HepG2 (cell line): ENCODE measurements at regions not wholly inside any gene's neighbourhood (a gene's known extent, or its start where the extent isn't known, plus 50 kb on each side); places are given as distances from the start of the nearest gene placed in this dataset.

Experiments
- E2F5 ChIP-seq: sonication (generic); formaldehyde crosslinking; conservative IDR thresholded peaks from 2 replicates; pipeline ENCODE4 v1.4.0; 2020; ENCODE audit warnings: missing genetic modification reagents
- EHMT2 ChIP-seq: fragments of 200-600 bp; sonication (generic); IDR thresholded peaks from 2 replicates; pipeline ENCODE4 v1.7.0; 2017; ENCODE audit warnings: antibody characterized with exemption, low read depth, low read length, borderline replicate concordance
- HMGXB4 ChIP-seq, 2 experiments: sonication (generic) in 1 of 2; formaldehyde crosslinking in 1 of 2; IDR thresholded peaks; 2 replicates each; pipeline versions ENCODE4 v1.4.0 to v1.6.1; 2018 to 2020; ENCODE audit warnings: missing genetic modification reagents in 2 of 2, borderline replicate concordance in 1 of 2, low read depth in 1 of 2, mild to moderate bottlenecking in 1 of 2, missing biosample characterization in 1 of 2
- HOXA3 ChIP-seq: sonication (generic); formaldehyde crosslinking; IDR thresholded peaks from 2 replicates; pipeline ENCODE4 v1.5.0; 2020; ENCODE audit warnings: missing genetic modification reagents
- MAX ChIP-seq: IDR thresholded peaks from 2 replicates; pipeline ENCODE4 v1.6.1; 2012; ENCODE audit warnings: inconsistent platforms
- NR2F6 ChIP-seq, 2 experiments: IDR thresholded peaks; 2 replicates each; pipeline ENCODE4 v1.6.1; 2016; ENCODE audit warnings: antibody characterized with exemption in 1 of 2, mild to moderate bottlenecking in 1 of 2
- PBX3 ChIP-seq: sonication (generic); formaldehyde crosslinking; IDR thresholded peaks from 2 replicates; pipeline ENCODE4 v1.8.1; 2023; ENCODE audit warnings: missing genetic modification reagents, inconsistent platforms, borderline replicate concordance
- POLR2AphosphoS2 ChIP-seq: IDR thresholded peaks from 2 replicates; pipeline ENCODE4 v1.6.1; 2011; ENCODE audit warnings: low read depth, low read length, improper control_type of control experiment
- RNF2 ChIP-seq: fragments of 450-650 bp; conservative IDR thresholded peaks from 2 replicates; pipeline ENCODE4 v1.6.1; 2016; ENCODE audit warnings: low read depth
- ZFP1 ChIP-seq: IDR thresholded peaks from 2 replicates; pipeline ENCODE4 v1.6.1; 2016
- ZNF136 ChIP-seq: sonication (generic); formaldehyde crosslinking; IDR thresholded peaks from 2 replicates; pipeline ENCODE4 v1.8.1; 2022; ENCODE audit warnings: low read depth, mild to moderate bottlenecking, moderate library complexity, missing genetic modification reagents
- ZNF280B ChIP-seq: sonication (generic); formaldehyde crosslinking; IDR thresholded peaks from 2 replicates; pipeline ENCODE4 v1.5.0; 2020; ENCODE audit warnings: missing genetic modification reagents, mild to moderate bottlenecking, borderline replicate concordance
- ZSCAN31 ChIP-seq: sonication (generic); formaldehyde crosslinking; IDR thresholded peaks from 2 replicates; pipeline ENCODE4 v1.5.0; 2020; ENCODE audit warnings: low read depth, mild to moderate bottlenecking, missing genetic modification reagents

- TF ChIP-seq ZNF136 (CRISPR knock-in tag) (no peak), E2F5 (no peak), PBX3 (CRISPR knock-in tag) (no peak), ZFP1 (no peak), HMGXB4 (CRISPR knock-in tag; IDR thresholded peaks at IDR 0.05; ENCODE audit: borderline replicate concordance in 1 of 2, low read depth in 1 of 2) (no peak), ZSCAN31 (CRISPR knock-in tag) (no peak), POLR2AphosphoS2 (no peak), RNF2 (no peak), EHMT2 (no peak), ZNF280B (CRISPR knock-in tag) (no peak), NR2F6 (IDR thresholded peaks at IDR 0.05) (no peak), NR2F6 (CRISPR knock-in tag; IDR thresholded peaks at IDR 0.05) (no peak), MAX (no peak), HOXA3 (CRISPR knock-in tag) (no peak)
Observed at GRCh38 chr7:89926194-89926593, 228.1 kb upstream of the STEAP1 start.
